ENCODE measurements at regions not wholly inside any gene's neighbourhood (a gene's known extent, or its start where the extent isn't known, plus 50 kb on each side); places are given as distances from the start of the nearest gene placed in this dataset.
A peak's percentile ranks its signal among the peaks of the same experiment; 100 is the strongest.
"Not testable (repeated sequence)": the region's sequence is repeated elsewhere in the genome, so short reads cannot be mapped to it uniquely, and the experiment has no call there.

DNA sequence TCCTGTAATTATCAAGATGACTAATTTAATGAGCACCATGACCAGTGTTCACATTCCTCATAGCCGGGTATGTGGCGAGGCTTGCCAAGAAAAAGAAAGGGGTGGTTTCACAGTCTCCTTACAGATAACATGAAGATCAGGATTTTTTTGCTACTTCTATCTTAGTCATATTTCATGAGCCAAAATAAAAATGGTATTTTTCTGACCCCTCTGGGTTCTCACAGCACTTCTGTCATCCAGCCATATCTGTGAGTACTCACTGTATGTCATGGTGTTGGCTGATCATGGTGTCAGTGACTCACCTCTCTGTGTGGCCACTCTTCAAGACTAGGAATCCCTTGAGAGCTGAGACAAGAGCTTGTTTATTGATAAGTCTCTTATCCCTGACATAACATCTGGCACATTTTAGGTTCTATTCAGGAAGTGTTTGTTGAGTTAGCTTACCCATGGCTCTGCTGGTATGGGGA is 130.5 kb upstream of the LMCD1 start:
- DNase-seq = no peak

DNA sequence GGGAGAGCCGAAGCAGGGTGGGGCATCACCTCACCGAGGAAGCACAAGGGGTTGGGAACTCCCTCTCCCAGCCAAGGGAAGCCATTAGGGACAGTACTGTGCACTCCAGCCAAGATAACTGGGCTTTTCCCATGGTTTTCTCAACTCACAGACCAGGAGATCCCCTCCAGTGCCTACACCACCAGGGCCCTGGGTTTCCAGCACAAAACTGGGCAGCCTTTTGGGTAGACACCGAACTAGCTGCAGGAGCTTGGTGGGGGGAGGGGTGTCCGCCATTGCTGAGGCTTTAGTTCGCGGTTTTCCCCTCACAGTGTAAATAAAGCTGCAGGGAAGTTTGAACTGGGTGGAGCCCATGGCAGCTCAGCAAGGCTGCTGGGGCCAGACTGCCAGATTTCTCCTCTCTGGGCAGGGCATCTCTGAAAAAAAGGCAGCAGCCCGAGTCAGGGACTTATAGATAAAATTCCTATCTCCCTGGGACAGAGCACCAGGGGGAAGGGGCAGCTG is 129.6 kb upstream of the LMCD1 start:
- DNase-seq = no peak

DNA sequence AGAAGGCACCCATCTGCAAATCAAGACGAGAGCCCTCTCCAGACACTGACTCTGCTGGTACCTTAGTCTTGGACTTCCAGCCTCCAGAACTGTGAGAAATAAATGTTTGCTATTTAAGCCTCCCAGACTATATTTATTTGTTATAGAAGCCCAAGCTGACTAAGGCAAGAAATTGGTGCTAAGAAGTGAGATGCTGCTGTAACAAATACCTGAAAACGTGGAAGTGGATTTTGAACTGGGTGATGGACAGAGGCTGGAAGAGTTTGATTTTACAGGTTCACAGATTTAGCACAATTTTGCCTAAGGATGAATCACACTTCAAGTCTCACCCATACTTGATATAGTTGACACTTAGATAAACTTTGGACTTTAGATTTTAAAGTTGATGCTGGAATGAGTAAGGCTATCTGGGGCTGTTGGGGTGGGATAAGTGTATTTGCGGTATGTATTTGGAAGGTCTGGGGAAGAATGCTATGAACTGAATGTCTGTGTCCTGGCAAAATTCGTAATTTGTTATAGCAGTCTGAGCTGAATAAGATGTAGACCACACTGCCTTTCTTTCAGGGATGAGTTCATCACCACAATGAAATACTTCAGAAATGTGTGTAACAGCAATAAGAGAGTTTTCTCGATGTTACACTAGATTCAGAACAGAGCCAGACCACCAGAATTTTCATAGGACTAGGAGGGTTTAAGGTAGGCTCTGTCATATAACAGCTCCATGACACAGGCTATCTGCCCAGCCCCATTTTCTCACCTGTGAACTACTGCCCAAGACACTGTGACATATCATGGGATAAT is 120.5 kb upstream of the LMCD1 start:
- DNase-seq = no peak

DNA sequence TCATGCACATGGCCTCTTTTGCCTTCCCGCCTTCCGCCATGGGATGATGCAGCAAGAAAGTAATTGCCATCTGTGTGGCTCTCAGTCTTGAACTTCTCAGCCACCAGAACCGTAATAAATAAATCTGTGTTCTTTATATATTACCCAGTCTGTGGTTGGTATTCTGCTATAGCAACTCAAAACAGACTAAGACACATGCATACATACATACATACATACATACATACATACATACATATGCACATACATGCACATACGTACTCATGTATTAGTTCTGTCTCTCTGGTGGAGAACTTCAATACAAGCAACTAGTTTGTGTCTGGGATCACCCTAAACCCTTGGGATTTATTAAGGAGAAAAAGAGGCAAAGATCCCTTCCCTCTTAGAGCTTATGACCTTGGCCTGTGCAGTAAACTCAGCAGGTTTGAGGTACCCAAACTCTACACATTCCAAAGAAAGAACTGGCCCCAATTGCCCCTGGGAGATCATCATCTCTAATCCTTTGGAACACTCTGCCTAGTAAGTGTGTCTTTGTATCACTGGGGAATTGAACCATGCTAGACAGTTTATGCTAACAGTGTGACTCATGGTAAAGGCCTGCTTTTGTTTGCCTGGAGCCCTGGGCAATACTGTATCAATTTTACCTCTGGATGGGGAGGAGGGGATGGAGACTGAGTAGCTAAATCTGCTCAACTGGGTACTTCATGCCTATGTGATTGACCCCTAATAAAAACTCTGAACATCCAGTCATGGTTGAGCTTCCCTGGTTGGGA is 115.6 kb upstream of the LMCD1 start:
- peak; percentile 67 for DNase-seq

DNA sequence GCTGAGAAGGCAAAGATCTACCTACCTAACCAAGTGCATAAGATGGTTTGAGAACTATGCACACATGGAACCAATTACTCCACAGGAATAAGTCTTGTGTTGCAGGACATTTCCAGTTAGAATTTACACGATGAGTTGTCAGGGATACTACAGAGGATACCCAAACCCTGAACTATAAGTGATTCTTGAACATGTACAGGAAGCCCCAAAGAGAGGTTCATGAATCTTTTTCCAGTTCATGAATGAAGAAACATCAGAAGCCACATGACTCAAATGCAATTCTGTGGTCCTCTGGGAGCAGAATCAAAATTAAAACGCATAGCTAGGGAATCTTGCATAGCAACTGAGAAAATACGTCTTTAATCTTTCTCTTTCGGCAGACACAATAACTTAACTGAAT is 114.1 kb upstream of the LMCD1 start:
- DNase-seq = no peak

DNA sequence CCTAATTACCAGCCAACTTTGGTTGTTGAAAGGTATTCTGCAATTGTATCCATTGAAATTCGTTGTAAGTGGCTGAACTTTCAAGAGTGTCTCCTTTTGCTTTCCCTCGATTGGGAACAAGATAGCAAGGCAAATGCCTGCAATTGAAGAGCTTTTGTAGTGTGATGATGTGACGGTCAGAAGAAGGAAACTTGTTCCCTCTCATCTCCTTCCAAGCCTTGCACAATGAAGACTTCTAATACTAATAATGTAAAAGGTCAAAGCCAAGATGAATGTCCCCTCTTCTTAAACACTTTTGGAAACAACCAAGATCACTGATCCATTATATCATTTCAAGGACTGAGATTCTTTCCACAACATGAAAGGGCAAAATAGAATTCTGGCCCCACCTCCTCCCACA is 101.9 kb upstream of the LMCD1 start:
- no peak for DNase-seq

DNA sequence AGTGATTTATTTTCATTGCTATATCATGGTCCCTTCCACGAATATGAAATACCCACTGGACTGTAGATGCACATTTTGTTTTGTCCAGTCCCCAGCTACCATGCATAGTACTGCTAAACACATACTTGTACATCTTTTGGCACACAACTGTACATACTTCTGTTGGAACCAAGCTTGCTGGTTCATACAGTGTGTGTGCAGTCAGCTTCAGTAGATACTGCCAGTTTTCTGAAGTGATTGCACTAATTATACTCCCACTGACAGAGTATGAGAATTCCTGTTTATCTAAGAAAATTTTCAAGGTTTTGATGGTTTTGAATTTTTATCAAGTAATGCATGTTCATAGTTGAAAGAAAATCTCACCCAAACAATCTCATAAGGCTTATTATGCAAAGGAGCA is 100.7 kb upstream of the LMCD1 start:
- DNase-seq = no peak

DNA sequence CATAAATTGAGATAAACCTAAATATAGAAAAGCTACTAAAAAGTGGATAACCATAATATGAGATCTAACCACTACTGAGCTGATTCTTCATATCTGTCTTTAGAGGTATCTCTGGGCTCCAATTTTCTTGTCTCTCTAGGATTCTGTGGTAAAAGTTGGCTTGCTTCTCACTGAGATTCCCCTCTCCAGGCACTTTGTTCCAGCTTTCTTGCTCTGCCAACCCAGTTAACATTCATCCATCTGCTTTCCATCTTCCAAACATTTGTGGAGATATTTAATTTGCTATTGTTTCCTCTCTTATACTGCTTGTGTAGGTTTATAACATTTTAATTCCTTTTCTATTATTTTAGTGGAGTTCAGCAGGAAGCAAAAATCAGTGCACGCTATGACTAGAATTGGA is 97.6 kb upstream of the LMCD1 start:
- no peak for DNase-seq

DNA sequence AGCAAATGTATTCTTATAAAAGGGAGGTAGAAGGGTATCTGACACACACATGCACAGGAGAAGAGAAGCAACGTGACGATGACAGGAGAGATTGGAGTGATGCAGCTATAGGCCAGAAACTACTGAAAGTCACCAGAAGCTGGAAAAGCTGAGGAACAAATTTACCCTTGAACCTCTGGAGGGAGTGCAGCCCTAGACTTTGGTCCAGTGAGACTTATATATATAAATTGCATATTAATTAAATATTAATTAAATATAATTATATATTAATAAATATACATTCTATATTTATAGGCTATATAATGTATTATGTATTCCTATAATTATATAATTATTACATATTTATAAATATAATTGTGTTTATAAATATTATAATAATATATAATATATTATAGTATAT is 96.5 kb upstream of the LMCD1 start:
- DNase-seq = no peak

DNA sequence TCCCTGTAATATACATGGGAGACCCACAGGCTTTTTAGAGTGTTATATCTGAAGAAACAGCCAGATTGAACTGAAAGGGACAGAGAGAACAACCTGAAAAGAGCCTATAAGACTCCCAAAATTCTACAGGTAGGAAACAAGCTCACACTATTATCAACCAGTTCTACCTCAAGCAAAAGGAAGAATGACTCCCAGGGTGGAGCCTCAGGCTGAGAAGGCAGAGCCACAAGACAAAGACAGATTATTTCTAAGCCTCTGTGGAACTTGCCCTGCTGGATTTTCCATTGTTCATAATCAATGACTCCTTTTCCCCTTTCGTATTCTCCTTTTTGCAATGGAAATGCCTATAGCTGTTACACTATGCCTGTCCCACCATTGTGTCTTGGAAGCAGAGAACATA is 95.1 kb upstream of the LMCD1 start:
- DNase-seq = no peak

DNA sequence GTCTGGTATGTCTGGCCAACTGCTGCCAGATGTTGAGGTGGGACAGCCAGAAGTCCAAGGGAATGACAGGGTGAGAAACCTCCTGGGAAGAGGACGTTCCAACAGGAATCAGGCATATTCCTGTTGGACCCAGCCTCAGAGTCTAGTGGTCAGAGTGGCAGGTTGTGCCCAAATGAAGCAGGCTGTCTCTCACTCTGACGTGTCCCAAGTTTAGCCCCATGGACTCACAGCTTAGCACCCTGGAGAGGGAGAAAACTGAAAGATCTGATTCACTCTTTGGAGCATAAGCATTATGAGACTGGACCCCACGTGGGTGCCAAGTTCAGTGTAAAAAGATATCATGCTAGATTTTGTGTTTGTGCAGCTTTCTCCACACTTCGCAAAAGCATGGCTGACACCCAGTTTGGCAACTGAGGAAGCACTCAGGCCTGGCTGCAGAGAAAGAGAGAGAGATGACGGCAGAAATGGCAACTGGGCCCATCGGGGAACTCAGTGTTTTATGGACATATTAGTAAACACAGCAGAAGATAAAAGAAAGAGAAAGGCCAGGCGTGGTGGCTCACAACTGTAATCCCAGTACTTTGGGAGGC is 88.2 kb upstream of the LMCD1 start:
- no peak for DNase-seq

DNA sequence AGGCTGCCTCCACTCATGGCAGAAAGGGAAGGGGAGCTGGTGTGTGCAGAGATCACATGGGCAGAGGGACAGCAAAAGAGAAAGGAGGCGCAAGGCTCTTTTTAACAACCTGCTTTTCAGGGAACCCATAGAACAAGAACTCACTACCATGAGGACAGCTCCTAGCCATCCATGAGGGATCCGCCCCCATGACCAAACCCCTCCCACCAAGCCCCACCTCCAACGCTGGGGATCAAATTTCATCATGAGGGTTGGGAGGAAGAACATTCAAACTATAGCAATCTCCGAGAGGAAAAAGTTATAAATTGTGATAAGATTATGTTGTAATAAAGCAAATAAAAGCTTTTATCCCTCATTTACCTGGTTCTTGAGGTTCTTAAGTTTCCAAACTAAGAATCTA is 84.7 kb upstream of the LMCD1 start:
- no peak for DNase-seq

DNA sequence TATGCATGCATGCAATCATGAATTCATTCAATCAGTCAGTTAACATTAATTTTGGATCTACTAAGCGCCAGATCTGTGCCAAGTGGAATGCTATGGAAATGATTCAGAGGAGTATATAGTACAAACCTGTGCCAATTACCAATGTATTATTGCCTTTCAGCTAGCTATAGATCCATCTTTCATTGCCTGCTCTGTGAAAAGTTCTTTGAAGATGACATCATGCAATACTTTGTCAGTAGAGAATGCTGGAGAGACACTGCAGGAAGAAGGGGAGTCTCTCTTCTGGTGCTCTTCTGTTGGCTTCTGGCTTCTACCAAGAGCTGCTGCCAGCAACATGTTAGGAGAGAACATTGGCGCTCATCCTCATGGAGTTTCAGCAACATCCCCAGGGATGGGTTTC is 81.0 kb upstream of the LMCD1 start:
- no peak for DNase-seq

DNA sequence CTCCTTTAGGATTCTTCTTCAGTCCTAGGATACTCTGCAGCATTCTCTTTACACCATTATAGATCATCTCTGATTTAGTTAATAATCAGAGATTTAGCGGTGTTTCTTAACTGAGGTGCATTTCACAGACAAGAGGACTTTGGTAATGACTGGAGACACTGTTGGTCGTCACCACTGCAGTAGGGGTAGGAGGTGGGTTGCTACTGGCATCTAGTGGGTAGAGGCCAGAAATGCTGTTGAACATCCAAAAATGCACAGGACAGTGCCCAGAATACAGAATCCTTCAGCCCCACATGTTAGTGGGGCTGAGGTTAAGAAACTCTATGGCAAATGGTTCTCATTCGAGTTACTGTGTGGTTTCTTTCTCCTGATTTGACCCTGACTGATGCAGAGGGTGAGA is 80.4 kb upstream of the LMCD1 start:
- no peak for DNase-seq

DNA sequence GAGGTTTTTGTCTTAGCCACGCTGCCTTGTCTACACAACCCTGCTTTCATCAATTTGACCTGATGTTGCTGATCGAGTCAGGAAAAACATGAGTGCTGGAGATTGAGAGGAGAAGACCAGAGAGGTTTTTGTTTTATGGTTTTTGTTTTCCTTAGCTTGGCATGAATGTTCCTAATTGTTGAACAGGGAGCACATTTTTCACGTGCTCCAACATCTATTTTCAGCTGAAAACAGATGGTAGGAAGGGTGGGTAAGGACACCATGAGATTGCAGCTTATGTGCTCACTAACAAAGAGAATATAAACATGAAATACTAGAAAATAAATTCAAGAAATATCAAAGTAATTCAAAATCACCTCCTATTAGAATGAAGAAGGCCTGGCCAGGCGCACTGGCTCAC is 79.9 kb upstream of the LMCD1 start:
- DNase-seq = no peak

DNA sequence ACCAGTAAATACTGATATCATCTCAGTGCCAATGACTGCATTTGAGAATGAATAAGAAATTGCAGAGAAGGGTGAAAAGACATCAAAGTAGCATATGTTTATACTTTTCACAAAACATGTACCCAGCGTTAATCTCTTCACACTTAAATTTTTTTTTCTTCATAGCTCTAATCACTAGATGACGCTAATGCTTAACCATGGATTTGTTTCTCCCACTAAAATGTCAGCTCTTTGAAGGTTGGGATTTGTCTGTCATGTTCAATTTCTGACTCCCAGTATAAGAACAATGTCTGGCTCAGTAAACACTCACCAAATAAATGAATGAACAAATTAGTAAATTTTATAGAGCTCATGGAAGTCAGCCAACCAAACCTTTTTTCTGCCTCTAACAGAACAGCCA is 78.3 kb upstream of the LMCD1 start:
- no peak for DNase-seq

DNA sequence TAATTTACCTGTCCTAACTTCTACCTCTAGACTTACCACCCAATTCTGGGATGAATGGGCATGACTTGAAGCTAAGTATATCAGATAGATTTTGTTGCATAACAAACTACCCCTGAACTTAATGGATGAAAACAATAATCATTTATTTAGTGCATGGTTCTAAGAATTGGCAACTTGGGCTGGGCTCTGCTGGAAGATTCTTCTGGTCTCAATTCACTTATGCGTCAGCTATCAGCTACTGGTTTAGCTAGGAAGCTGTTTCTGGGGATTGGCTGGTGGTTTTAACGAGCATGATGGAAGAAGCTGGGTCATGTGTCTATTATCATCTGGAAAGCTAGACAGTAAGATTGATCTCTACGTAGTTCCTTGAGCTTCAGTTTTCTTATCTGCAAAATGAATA is 77.3 kb upstream of the LMCD1 start:
- DNase-seq = no peak

DNA sequence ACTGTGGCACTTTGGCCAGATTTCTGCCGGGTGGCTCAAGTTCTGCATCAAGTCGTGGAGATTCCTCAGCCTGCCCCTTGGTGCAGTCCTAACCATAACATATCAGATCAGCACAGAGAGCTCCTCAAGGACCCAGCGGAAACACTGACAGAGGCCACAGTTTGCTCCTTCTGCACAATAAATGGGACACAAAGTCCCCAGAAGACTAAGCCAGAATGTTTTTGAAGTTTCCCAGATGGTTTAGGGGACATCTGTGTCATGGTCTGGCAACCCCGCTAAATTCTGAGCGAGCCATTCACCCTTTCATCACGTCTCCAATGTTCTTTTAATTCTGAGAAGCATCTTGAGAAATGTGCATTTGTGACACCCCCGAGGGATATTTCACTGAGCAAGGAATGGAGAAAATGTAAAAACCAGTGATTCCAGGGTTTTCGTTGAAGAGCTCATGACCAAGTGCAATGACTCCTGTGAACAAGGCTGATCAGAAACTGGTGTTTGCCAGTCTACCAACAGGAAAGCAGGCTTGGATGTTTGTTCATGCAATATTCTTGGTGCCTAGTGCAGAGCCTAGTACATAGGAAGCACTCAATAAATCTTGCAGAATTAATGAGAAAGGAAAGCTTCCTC is 64.8 kb upstream of the LMCD1 start:
- peak; percentile 20 for DNase-seq

DNA sequence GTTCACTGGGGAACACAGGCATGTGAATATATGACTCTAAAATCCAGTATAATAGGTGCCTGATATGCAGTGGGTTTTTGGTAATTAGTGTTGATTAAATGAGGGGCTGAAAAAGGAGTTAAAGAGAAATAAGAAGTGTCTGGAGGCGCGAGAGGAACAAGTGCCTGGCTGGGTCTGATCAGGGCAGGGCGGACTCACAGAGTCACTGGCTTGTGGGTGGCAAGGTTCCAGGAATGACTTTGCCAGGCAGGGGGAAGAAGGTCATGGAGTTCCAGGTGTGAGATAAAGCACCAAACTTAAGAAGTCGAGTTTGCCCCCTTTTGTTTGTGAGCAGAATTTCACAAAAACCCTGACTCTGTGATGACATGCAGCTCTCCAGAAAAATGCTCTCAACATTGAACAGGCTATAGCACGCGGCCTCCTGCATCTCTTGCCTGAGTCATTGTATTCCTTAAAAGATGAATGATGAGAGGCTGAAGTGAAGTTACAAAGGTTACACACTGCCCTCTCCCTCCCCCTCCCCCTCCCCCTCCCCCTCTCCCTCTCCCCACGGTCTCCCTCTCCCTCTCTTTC is 63.0 kb upstream of the LMCD1 start:
- DNase-seq = no peak

DNA sequence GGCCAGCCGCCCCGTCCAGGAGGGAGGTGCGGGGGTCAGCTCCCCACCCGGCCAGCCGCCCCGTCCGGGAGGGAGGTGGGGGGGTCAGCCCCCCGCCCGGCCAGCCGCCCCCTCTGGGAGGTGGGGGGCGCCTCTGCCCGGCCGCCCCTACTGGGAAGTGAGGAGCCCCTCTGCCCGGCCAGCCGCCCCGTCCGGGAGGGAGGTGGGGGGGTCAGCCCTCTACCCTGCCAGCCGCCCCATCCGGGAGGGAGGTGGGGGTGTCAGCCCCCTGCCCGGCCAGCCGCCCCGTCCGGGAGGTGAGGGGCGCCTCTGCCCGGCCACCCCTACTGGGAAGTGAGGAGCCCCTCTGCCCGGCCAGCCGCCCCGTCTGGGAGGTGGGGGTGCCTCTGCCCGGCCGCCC is 61.5 kb upstream of the LMCD1 start:
- DNase-seq = not testable (repeated sequence)

DNA sequence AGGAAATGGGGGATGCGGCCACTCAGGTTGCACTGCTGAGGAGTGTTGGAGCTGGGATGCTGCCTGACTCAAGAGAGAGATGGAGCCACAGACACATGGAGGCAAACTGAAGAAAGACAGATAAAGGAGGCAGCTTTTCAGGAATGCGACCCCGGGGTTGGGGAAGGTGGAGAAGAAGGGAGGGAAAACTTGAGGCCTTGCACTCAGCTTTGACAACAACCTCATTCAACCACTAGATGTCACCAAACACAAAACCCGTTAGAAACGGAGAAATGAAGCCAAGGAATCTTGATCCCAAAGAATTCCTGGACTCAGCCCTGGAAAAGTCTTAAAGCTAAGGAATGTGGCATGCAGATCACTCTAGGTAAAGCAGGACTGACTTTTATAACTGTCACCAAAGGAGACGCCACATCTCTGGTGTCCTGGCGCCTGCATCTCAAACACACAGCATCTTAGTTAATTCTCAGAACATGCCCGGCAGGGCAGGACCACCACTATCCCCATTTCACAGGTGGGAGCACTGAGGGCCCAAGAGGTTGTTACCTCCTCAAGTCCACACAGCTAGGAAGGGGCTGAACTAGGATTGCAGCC is 59.6 kb upstream of the LMCD1 start:
- DNase-seq = peak; percentile 85

DNA sequence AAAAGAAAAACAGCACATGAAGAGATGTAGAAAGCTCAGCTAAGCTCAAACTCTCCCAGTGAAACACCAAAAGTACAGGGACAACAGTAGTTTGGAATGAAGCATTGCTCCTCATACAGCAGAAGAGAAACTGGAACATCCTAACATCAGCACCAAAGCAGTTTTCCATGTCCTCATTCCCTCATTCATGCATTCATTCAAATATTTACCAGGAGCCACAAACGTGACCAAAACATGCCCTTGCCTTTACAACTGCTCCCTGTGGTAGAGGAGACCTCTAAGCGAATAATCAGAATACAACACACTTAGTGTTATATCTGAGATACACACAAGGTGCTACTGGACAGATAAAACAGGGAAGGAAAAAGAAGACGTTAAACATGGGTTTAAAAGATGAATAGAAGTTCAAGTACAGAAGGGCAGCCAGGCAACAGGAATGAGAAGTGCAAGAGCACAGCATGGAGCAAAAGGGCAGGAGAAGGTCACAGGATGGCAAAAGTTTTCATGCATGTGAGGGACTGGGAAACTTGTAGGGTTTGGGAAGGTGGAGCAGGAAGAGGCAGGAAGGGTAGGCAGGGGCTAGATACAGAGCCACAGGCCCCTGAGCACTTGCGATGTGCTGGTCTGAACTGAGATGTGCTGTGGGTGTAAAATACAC is 58.5 kb upstream of the LMCD1 start:
- DNase-seq = no peak
